Endodermal cell (in vitro differentiated cells): ENCODE measurements at regions not wholly inside any gene's neighbourhood (a gene's known extent, or its start where the extent isn't known, plus 50 kb on each side); places are given as distances from the start of the nearest gene placed in this dataset.

Source experiments
- DNase-seq: peaks from one replicate; pipeline ENCODE4 v3.0.0-alpha.2; 2017
- H3K27ac ChIP-seq: 2 replicates; pipeline ENCODE4 v1.5.1; 2013; ENCODE audit warnings: mild to moderate bottlenecking, low read depth, low read length, moderate library complexity
- H3K27me3 ChIP-seq: 2 replicates; pipeline ENCODE4 v1.6.1; 2013; ENCODE audit warnings: mild to moderate bottlenecking, low read length, moderate library complexity; ENCODE audit not compliant: insufficient read depth, control insufficient read depth, poor library complexity, severe bottlenecking
- H3K36me3 ChIP-seq: 2 replicates; pipeline ENCODE4 v1.7.0; 2013; ENCODE audit warnings: mild to moderate bottlenecking, low read length, moderate library complexity; ENCODE audit not compliant: control insufficient read depth, insufficient read depth
- H3K4me1 ChIP-seq: one replicate; pipeline ENCODE4 v1.7.0; 2013; ENCODE audit warnings: low read length; ENCODE audit not compliant: control insufficient read depth, insufficient read depth
- H3K4me3 ChIP-seq: 2 replicates; pipeline ENCODE4 v1.5.1; 2013; ENCODE audit warnings: mild to moderate bottlenecking, low read length, moderate library complexity
- H3K9ac ChIP-seq: 2 replicates; pipeline ENCODE4 v1.6.1; 2013; ENCODE audit warnings: mild to moderate bottlenecking, low read length, moderate library complexity; ENCODE audit not compliant: poor library complexity, severe bottlenecking; ENCODE audit errors: extremely low read depth
- H3K9me3 ChIP-seq: 2 replicates; pipeline ENCODE4 v1.6.1; 2013; ENCODE audit warnings: mild to moderate bottlenecking, low read length, moderate library complexity; ENCODE audit not compliant: control insufficient read depth
- H3K27ac Mint-ChIP-seq: 2 replicates; pipeline ENCODE4 v1.8.0; 2020; ENCODE audit warnings: mixed read lengths
- H3K27me3 Mint-ChIP-seq: 2 replicates; pipeline ENCODE4 v1.8.0; 2021; ENCODE audit warnings: mild to moderate bottlenecking, mixed read lengths; ENCODE audit not compliant: insufficient read depth
- H3K36me3 Mint-ChIP-seq: 2 replicates; pipeline ENCODE4 v1.8.0; 2020; ENCODE audit warnings: low read depth, mixed read lengths
- H3K4me1 Mint-ChIP-seq: 2 replicates; pipeline ENCODE4 v1.8.0; 2020; ENCODE audit warnings: mixed read lengths
- H3K4me3 Mint-ChIP-seq: 2 replicates; pipeline ENCODE4 v1.8.0; 2020; ENCODE audit warnings: mild to moderate bottlenecking, moderate library complexity, mixed read lengths
- H3K9me3 Mint-ChIP-seq: 2 replicates; pipeline ENCODE4 v1.8.0; 2020; ENCODE audit warnings: mild to moderate bottlenecking, mixed read lengths
- WGBS, 2 experiments: methylation state at CpG; one replicate each; pipeline versions ENCODE4 v1.1.5 to v1.1.7; 2013; ENCODE audit warnings: missing lambda C conversion rate in 2 of 2, mixed read lengths in 1 of 2; ENCODE audit not compliant: insufficient coverage in 1 of 2, insufficient read length in 1 of 2; 5-methylcytosine and 5-hydroxymethylcytosine counted together
- TF ChIP-seq, protein P1 (sequence below): fragments of 200-600 bp; sonication (generic); conservative IDR thresholded peaks from 2 replicates; pipeline ENCODE4 v1.5.0; 2021; ENCODE audit warnings: antibody characterized with exemption, mild to moderate bottlenecking

DNA sequence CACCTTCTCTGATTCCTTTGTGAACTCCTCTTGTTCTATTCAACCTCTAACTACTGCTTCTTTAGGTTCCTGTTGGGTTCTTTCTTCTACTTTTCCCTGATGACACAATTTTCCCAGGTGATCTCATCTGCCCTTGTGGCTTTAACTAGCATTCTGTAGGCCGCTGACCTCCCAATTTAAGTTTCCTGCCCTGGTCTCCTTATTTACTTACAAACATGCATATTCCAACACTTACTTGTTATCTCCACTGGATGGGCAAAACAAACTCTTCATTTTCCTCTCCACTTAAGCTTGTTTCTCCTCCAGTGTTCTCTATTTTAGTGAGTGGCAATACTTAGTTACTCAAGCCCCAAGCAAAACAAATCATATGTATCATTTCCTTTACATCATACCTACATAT, 734.5 kb downstream of the METTL15 start:
- H3K27me3 ChIP-seq, result no peaks in the 10 kb centered on the region
- no peaks in the 10 kb centered on the region for H3K9me3 Mint-ChIP-seq
- no peak overlapping the region for H3K4me3 Mint-ChIP-seq
- DNase-seq, result no peak
- H3K36me3 ChIP-seq, result no peaks in the 10 kb centered on the region
- H3K27ac Mint-ChIP-seq, result no peak overlapping the region
- H3K9me3 ChIP-seq, result no peaks in the 10 kb centered on the region
- WGBS, 2 experiments, result 89% methylated on average over 1 of the region's 1 CpG; no CpG with 5 or more reads in 1 of the 2 experiments
- H3K4me1 Mint-ChIP-seq, result no peaks in the 10 kb centered on the region
- TF ChIP-seq, protein P1, sequence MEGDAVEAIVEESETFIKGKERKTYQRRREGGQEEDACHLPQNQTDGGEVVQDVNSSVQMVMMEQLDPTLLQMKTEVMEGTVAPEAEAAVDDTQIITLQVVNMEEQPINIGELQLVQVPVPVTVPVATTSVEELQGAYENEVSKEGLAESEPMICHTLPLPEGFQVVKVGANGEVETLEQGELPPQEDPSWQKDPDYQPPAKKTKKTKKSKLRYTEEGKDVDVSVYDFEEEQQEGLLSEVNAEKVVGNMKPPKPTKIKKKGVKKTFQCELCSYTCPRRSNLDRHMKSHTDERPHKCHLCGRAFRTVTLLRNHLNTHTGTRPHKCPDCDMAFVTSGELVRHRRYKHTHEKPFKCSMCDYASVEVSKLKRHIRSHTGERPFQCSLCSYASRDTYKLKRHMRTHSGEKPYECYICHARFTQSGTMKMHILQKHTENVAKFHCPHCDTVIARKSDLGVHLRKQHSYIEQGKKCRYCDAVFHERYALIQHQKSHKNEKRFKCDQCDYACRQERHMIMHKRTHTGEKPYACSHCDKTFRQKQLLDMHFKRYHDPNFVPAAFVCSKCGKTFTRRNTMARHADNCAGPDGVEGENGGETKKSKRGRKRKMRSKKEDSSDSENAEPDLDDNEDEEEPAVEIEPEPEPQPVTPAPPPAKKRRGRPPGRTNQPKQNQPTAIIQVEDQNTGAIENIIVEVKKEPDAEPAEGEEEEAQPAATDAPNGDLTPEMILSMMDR, result no peak
- no peak overlapping the region for H3K9ac ChIP-seq
- no peaks in the 10 kb centered on the region for H3K27me3 Mint-ChIP-seq
- no peaks in the 10 kb centered on the region for H3K36me3 Mint-ChIP-seq
- H3K27ac ChIP-seq, result no peak overlapping the region
- H3K4me3 ChIP-seq, result no peak overlapping the region
- H3K4me1 ChIP-seq, result no peaks in the 10 kb centered on the region

DNA sequence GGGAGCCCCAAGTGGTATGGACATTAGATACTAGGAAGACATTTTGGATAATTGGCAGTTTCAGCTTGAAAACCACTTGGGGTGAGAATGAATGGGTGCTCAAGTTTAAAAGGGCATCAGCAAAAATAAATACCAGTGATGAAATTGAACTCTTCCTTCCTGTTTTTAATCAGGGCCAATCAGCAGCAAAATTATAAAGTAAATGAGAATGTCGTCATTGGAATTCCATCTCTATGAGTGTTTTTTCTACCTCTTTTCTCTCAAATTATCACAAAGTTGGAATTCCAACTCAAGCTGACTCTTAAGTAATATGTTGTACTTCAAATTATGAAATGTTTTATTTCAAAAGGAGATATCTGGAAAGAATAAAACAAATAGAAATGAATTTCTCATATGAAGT, 730.6 kb downstream of the METTL15 start:
- no peak overlapping the region for H3K9ac ChIP-seq
- Mint-ChIP-seq H3K9me3 (no peaks in the 10 kb centered on the region), H3K4me3 (no peak overlapping the region), H3K36me3 (no peaks in the 10 kb centered on the region), H3K27ac (no peak overlapping the region), H3K27me3 (no peaks in the 10 kb centered on the region), H3K4me1 (peaks cover 2% of the 10 kb centered on the region)
- no peaks in the 10 kb centered on the region for H3K4me1 ChIP-seq
- H3K27me3 ChIP-seq, result no peaks in the 10 kb centered on the region
- TF ChIP-seq, protein P1, result no peak
- no peaks in the 10 kb centered on the region for H3K36me3 ChIP-seq
- DNase-seq, result no peak
- WGBS, 2 experiments, result 100% methylated on average over 1 of the region's 1 CpG; no CpG with 5 or more reads in 1 of the 2 experiments
- H3K27ac ChIP-seq, result no peak overlapping the region
- no peak overlapping the region for H3K4me3 ChIP-seq
- no peaks in the 10 kb centered on the region for H3K9me3 ChIP-seq

DNA sequence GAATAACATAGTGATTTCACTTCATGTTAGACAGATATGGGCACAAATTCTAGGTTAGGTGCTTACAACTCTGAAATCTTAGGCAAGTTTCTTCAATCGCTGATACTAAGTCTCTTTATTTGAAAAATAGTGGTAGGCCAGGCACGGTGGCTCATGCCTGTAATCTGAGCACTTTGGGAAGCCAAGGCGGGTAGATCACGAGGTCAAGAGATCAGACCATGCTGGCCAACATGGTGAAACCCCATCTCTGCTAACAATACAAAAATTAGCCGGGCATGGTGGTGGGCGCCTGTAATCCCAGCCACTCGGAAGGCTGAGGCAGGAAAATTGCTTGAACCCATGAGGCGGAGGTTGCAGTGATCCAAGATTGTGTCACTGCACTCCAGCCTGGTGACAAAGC, 729.4 kb downstream of the METTL15 start:
- H3K27ac Mint-ChIP-seq, result no peak overlapping the region
- peaks cover 6% of the 10 kb centered on the region for H3K4me1 Mint-ChIP-seq
- no peak overlapping the region for H3K4me3 ChIP-seq
- H3K4me1 ChIP-seq, result no peaks in the 10 kb centered on the region
- H3K9me3 ChIP-seq, result no peaks in the 10 kb centered on the region
- no peak overlapping the region for H3K4me3 Mint-ChIP-seq
- H3K27ac ChIP-seq, result no peak overlapping the region
- TF ChIP-seq, protein P1, result no peak
- H3K27me3 ChIP-seq, result no peaks in the 10 kb centered on the region
- H3K9ac ChIP-seq, result no peak overlapping the region
- H3K36me3 ChIP-seq, result no peaks in the 10 kb centered on the region
- H3K27me3 Mint-ChIP-seq, result no peaks in the 10 kb centered on the region
- no peak for DNase-seq
- 89 to 94% methylated on average over 7 to 8 of the region's 8 CpGs for WGBS, 2 experiments
- no peaks in the 10 kb centered on the region for H3K36me3 Mint-ChIP-seq
- no peaks in the 10 kb centered on the region for H3K9me3 Mint-ChIP-seq
